ENCODE measurements at regions not wholly inside any gene's neighbourhood (a gene's known extent, or its start where the extent isn't known, plus 50 kb on each side); places are given as distances from the start of the nearest gene placed in this dataset.
A peak's percentile ranks its signal among the peaks of the same experiment; 100 is the strongest.
"Not testable (repeated sequence)": the region's sequence is repeated elsewhere in the genome, so short reads cannot be mapped to it uniquely, and the experiment has no call there.

DNA sequence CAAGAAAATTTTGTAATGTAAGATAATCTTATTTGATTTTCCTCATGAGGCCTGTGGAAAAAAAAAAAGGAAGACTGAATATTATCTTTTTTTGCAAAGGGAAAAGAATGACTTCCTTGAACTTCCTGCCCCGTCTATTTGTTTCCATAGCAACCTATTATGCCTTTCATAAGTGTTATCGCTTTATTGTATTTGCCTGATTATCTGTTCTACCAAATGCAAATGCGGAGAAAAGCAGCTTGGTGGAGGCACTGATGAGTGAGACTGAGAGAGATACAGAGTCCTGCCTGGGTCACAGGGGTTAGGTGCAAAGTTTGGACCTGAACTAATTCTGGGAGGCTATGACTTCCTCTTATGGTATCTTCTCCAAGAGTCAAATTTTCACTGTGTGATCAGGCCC is 334.0 kb upstream of the KCNMB2 start:
- DNase-seq (ENCODE audit: low spot score): no peak
- no peak for TF ChIP-seq CTCF (IDR thresholded peaks at IDR 0.05)
- Histone ChIP-seq H3K27me3 (no peaks in the 10 kb centered on the region), H3K36me3 (no peaks in the 10 kb centered on the region), H3K9me3 (no peaks in the 10 kb centered on the region), H3K4me1 (peaks cover 0 to 18% of the 10 kb centered on the region in 2 donors), H3K4me3 (no peak overlapping the region), H3K27ac (no peak overlapping the region)

GRCh38 chr3:178203165-178203564 is 333.1 kb upstream of the KCNMB2 start:
- Histone ChIP-seq H3K36me3 (no peaks in the 10 kb centered on the region), H3K27ac (peak overlapping the region; percentile 12 to 55), H3K27me3 (no peaks in the 10 kb centered on the region), H3K4me3 (no peak overlapping the region), H3K4me1 (peaks cover 0 to 18% of the 10 kb centered on the region in 2 donors), H3K9me3 (no peaks in the 10 kb centered on the region)
- DNase-seq (ENCODE audit: low spot score): no peak
- no peak for TF ChIP-seq CTCF (IDR thresholded peaks at IDR 0.05)

DNA sequence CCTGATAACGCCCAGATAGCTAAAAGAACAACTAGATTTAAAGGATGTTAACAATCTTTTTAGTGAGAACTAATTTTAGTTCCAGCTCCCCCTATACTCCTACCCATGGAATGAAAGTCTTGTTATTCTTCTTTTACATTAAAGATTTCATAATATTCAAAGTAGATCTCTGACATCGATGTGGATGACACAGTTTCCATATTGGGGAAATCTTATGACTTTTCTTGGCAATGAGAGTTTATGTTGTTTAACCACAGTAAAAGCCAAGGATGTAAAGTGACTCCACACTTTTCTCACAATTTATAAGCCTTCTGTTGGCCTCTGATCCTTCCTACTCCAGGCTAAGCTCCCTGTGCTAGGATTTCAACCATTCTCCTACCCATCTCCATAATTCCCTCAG is 332.6 kb upstream of the KCNMB2 start:
- no peak for TF ChIP-seq CTCF (IDR thresholded peaks at IDR 0.05)
- Histone ChIP-seq H3K9me3 (no peaks in the 10 kb centered on the region), H3K4me3 (no peak overlapping the region), H3K4me1 (peaks cover 0 to 18% of the 10 kb centered on the region in 2 donors), H3K27ac (peak overlapping the region in 1 of 2 donors; percentile 55), H3K27me3 (no peaks in the 10 kb centered on the region), H3K36me3 (no peaks in the 10 kb centered on the region)
- no peak for DNase-seq (ENCODE audit: low spot score)

DNA sequence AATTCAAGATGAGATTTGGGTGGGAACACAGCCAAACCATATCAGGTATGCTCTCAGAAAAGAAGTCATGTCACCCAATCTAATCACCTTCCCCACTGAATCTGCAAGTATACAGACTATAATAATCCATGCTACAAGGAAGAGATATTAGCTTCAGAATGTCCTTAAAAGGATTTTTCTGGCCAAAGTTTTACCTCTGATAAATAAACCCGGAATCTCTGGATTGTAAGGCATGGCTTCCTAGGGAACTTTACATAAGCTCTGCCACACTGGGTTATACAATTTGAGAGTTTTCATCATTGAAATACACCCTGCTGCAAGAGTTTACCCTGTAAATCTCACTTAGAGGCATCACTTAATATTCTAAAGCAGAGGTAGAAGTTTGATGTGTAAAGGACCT is 330.5 kb upstream of the KCNMB2 start:
- H3K27ac ChIP-seq: no peak overlapping the region
- peaks cover 0 to 18% of the 10 kb centered on the region in 2 donors for H3K4me1 ChIP-seq
- TF ChIP-seq CTCF (IDR thresholded peaks at IDR 0.05): no peak
- H3K9me3 ChIP-seq: no peaks in the 10 kb centered on the region
- H3K4me3 ChIP-seq: no peak overlapping the region
- H3K27me3 ChIP-seq: no peaks in the 10 kb centered on the region
- DNase-seq (ENCODE audit: low spot score): no peak
- no peaks in the 10 kb centered on the region for H3K36me3 ChIP-seq

- H3K27me3 ChIP-seq: no peaks in the 10 kb centered on the region
- DNase-seq (ENCODE audit: low spot score): no peak
- no peaks in the 10 kb centered on the region for H3K9me3 ChIP-seq
- H3K36me3 ChIP-seq: no peaks in the 10 kb centered on the region
- no peak overlapping the region for H3K4me3 ChIP-seq
- TF ChIP-seq CTCF (IDR thresholded peaks at IDR 0.05): no peak
- peaks cover 0 to 16% of the 10 kb centered on the region in 2 donors for H3K4me1 ChIP-seq
- H3K27ac ChIP-seq: no peak overlapping the region
Observed at GRCh38 chr3:178206521-178206920, 329.7 kb upstream of the KCNMB2 start.

GRCh38 chr3:178207161-178207560 is 329.1 kb upstream of the KCNMB2 start:
- not testable (repeated sequence) for DNase-seq (ENCODE audit: low spot score); H3K27ac ChIP-seq; H3K36me3 ChIP-seq; H3K9me3 ChIP-seq; H3K4me1 ChIP-seq; H3K27me3 ChIP-seq; H3K4me3 ChIP-seq

DNA sequence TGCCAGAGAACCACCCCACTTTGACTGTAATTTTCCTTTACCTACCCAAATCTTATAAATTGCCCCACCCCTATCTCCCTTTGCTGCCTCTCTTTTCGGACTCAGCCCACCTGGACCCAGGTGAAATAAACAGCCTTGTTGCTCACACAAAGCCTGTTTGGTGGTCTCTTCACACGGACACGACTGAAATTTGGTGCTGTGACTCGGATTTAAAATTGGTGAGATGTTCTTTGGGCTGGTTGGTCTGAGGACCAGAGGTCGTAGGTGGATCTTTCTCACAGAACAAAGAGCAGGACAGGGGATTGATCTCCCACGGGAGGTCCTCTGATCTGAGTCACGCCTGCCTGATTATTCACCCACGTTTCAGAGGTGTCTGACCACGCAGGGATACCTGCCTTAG is 328.6 kb upstream of the KCNMB2 start:
- H3K27me3 ChIP-seq; DNase-seq (ENCODE audit: low spot score); H3K27ac ChIP-seq; H3K4me3 ChIP-seq; H3K36me3 ChIP-seq; H3K4me1 ChIP-seq; H3K9me3 ChIP-seq: not testable (repeated sequence)

DNA sequence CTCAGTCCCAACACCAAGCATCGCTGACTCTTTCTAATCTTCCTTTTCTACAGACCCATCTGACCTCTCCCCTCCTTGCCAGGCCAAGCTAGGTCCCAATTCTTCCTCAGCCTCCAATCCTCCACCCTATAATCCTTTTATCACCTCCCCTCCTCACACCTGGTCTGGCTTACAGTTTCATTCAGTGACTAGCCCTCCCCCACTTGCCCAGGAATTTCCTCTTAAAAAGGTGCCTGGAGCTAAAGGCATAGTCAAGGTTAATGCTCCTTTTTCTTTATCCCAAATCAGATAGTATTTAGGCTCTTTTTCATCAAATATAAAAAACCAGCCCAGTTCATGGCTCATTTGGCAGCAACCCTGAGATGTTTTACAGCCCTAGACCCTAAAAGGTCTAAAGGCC is 327.1 kb upstream of the KCNMB2 start:
- not testable (repeated sequence) for H3K36me3 ChIP-seq; DNase-seq (ENCODE audit: low spot score); H3K9me3 ChIP-seq; H3K27me3 ChIP-seq; H3K27ac ChIP-seq; H3K4me1 ChIP-seq; H3K4me3 ChIP-seq

DNA sequence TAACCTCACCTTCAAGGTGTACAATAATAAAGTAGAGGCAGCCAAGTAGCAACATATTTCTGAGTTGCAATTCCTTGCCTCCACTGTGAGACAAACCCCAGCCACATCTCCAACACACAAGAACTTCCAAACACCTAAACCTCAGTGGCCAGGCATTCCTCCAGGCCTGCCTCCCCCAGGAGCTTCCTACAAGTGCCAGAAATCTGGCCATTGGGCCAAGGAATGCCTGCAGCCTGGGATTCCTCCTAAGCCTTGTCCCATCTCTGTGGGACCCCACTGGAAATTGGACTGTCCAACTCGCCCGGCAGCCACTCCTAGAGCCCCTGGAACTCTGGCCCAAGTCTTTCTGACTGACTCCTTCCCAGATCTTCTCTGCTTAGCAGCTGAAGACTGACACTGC is 326.6 kb upstream of the KCNMB2 start:
- not testable (repeated sequence) for H3K36me3 ChIP-seq; DNase-seq (ENCODE audit: low spot score); H3K27me3 ChIP-seq; H3K4me1 ChIP-seq; H3K4me3 ChIP-seq; H3K9me3 ChIP-seq; H3K27ac ChIP-seq

- H3K4me3 ChIP-seq; H3K27me3 ChIP-seq; H3K9me3 ChIP-seq; DNase-seq (ENCODE audit: low spot score); H3K4me1 ChIP-seq; H3K36me3 ChIP-seq; H3K27ac ChIP-seq: not testable (repeated sequence)
Observed at GRCh38 chr3:178211086-178211485, 325.1 kb upstream of the KCNMB2 start.
